ENCODE measurements at regions not wholly inside any gene's neighbourhood (a gene's known extent, or its start where the extent isn't known, plus 50 kb on each side); places are given as distances from the start of the nearest gene placed in this dataset.
"Not testable (repeated sequence)": the region's sequence is repeated elsewhere in the genome, so short reads cannot be mapped to it uniquely, and the experiment has no call there.

GRCh38 chr20:29427201-29428060 is 1830.0 kb upstream of the DEFB115 start:
- DNase-seq (ENCODE audit: low read depth in 2 of 2) = no peak

GRCh38 chr20:29430531-29430930 is 1826.9 kb upstream of the DEFB115 start:
- no peak for DNase-seq (ENCODE audit: low read depth in 2 of 2)

GRCh38 chr20:29440721-29441120 is 1816.7 kb upstream of the DEFB115 start:
- not testable (repeated sequence) for DNase-seq (ENCODE audit: low read depth in 2 of 2)

- DNase-seq (ENCODE audit: low read depth in 2 of 2) = not testable (repeated sequence)
Observed at GRCh38 chr20:29443206-29443781, 1814.2 kb upstream of the DEFB115 start.

- DNase-seq (ENCODE audit: low read depth in 2 of 2) = no peak
Observed at GRCh38 chr20:29443819-29444218, 1813.6 kb upstream of the DEFB115 start.

- peak; percentile 25 to 34 for DNase-seq (ENCODE audit: low read depth in 2 of 2)
Observed at GRCh38 chr20:29445050-29445907, 1812.2 kb upstream of the DEFB115 start.

GRCh38 chr20:29447517-29448484 is 1809.7 kb upstream of the DEFB115 start:
- not testable (repeated sequence) for DNase-seq (ENCODE audit: low read depth in 2 of 2)

- DNase-seq (ENCODE audit: low read depth in 2 of 2) = no peak
Observed at GRCh38 chr20:29448806-29449470, 1808.5 kb upstream of the DEFB115 start.

- no peak for DNase-seq (ENCODE audit: low read depth in 2 of 2)
Observed at GRCh38 chr20:29452186-29452585, 1805.3 kb upstream of the DEFB115 start.

GRCh38 chr20:29456987-29457693 is 1800.3 kb upstream of the DEFB115 start:
- not testable (repeated sequence) for DNase-seq (ENCODE audit: low read depth in 2 of 2)

GRCh38 chr20:29472606-29473005 is 1784.9 kb upstream of the DEFB115 start:
- DNase-seq (ENCODE audit: low read depth in 2 of 2) = no peak

- not testable (repeated sequence) for DNase-seq (ENCODE audit: low read depth in 2 of 2)
Observed at GRCh38 chr20:29492840-29493239, 1764.6 kb upstream of the DEFB115 start.

- not testable (repeated sequence) for DNase-seq (ENCODE audit: low read depth in 2 of 2)
Observed at GRCh38 chr20:29496767-29497166, 1760.7 kb upstream of the DEFB115 start.

GRCh38 chr20:29497261-29497671 is 1760.2 kb upstream of the DEFB115 start:
- DNase-seq (ENCODE audit: low read depth in 2 of 2) = peak in 1 of 2 experiments; percentile 34

GRCh38 chr20:29497684-29498083 is 1759.8 kb upstream of the DEFB115 start:
- DNase-seq (ENCODE audit: low read depth in 2 of 2) = not testable (repeated sequence)

- DNase-seq (ENCODE audit: low read depth in 2 of 2) = not testable (repeated sequence)
Observed at GRCh38 chr20:29500738-29501137, 1756.7 kb upstream of the DEFB115 start.

GRCh38 chr20:29514634-29515033 is 1742.8 kb upstream of the DEFB115 start:
- DNase-seq (ENCODE audit: low read depth in 2 of 2) = not testable (repeated sequence)

GRCh38 chr20:29516847-29517246 is 1740.6 kb upstream of the DEFB115 start:
- DNase-seq (ENCODE audit: low read depth in 2 of 2) = not testable (repeated sequence)

- DNase-seq (ENCODE audit: low read depth in 2 of 2) = not testable (repeated sequence)
Observed at GRCh38 chr20:29519610-29520241, 1737.7 kb upstream of the DEFB115 start.
